HEK293 (cell line): ENCODE measurements at regions not wholly inside any gene's neighbourhood (a gene's known extent, or its start where the extent isn't known, plus 50 kb on each side); places are given as distances from the start of the nearest gene placed in this dataset.
A peak's percentile ranks its signal among the peaks of the same experiment; 100 is the strongest.

Experiments used
- CTCF ChIA-PET: fragments of 350-600 bp; formaldehyde crosslinking; extraction: SDS; loops from one replicate; lab custom pipeline; 2021; ENCODE audit warnings: antibody characterized with exemption; lab: Yijun Ruan, JAX
- POLR2A ChIA-PET: fragments of 300-600 bp; formaldehyde crosslinking; extraction: SDS; loops from one replicate; lab custom pipeline; 2020; ENCODE audit warnings: antibody characterized with exemption, inconsistent platforms; lab: Yijun Ruan, JAX
- H3K27ac ChIP-seq: fragments of 200-500 bp; sonication (Bioruptor generic); 2 replicates; pipeline ENCODE4 v1.5.1; 2014; ENCODE audit warnings: low read depth, low read length, control low read depth, inconsistent platforms; ENCODE audit errors: extremely low read depth
- H3K36me3 ChIP-seq, 2 experiments: fragments of 200-500 bp in 1 of 2; sonication (Bioruptor generic) in 1 of 2; 1 replicate in 1 of 2; 2 replicates in 1 of 2; pipeline ENCODE4 v1.5.1; 2014 to 2017; ENCODE audit warnings: inconsistent platforms in 2 of 2, low read length in 2 of 2; ENCODE audit not compliant: control insufficient read depth in 2 of 2, insufficient read depth in 1 of 2
- H3K4me1 ChIP-seq: fragments of 200-500 bp; sonication (Bioruptor generic); 2 replicates; pipeline ENCODE4 v1.5.1; 2014; ENCODE audit warnings: mild to moderate bottlenecking, low read length, inconsistent platforms; ENCODE audit not compliant: control insufficient read depth, insufficient read depth
- H3K4me3 ChIP-seq: 2 replicates; pipeline ENCODE4 v1.5.1; 2011; ENCODE audit warnings: low read depth, mild to moderate bottlenecking, control low read depth, low read length, moderate library complexity
- H3K9me3 ChIP-seq: fragments of 200-500 bp; sonication (Bioruptor generic); 2 replicates; pipeline ENCODE4 v1.5.1; 2014; ENCODE audit warnings: low read depth, low read length, inconsistent platforms; ENCODE audit not compliant: control insufficient read depth, insufficient read depth
- AEBP2 ChIP-seq: fragments of 450-650 bp; formaldehyde crosslinking; IDR thresholded peaks from 2 replicates; pipeline ENCODE4 v1.5.1; 2016; ENCODE audit warnings: missing biosample characterization, missing genetic modification characterization, borderline replicate concordance
- BCL11A ChIP-seq: fragments of 450-650 bp; formaldehyde crosslinking; IDR thresholded peaks from 2 replicates; pipeline ENCODE4 v1.5.1; 2016; ENCODE audit warnings: low read depth, missing biosample characterization, missing genetic modification characterization
- BCL11B ChIP-seq: fragments of 450-650 bp; formaldehyde crosslinking; IDR thresholded peaks from 2 replicates; pipeline ENCODE4 v1.5.1; 2016; ENCODE audit warnings: low read depth, missing biosample characterization, missing genetic modification characterization
- FEZF1 ChIP-seq: fragments of 450-650 bp; formaldehyde crosslinking; IDR thresholded peaks from 2 replicates; pipeline ENCODE4 v1.5.1; 2016; ENCODE audit warnings: missing biosample characterization, missing genetic modification characterization
- GLIS1 ChIP-seq: fragments of 450-650 bp; formaldehyde crosslinking; IDR thresholded peaks from 2 replicates; pipeline ENCODE4 v1.5.1; 2016; ENCODE audit warnings: missing biosample characterization, missing genetic modification characterization
- HOXD13 ChIP-seq: sonication (generic); formaldehyde crosslinking; IDR thresholded peaks from 2 replicates; pipeline ENCODE4 v1.8.0; 2022; ENCODE audit warnings: missing genetic modification reagents, borderline replicate concordance
- KLF8 ChIP-seq: fragments of 450-650 bp; formaldehyde crosslinking; IDR thresholded peaks from 2 replicates; pipeline ENCODE4 v1.5.1; 2016; ENCODE audit warnings: missing biosample characterization, missing genetic modification characterization
- KLF9 ChIP-seq: fragments of 450-650 bp; formaldehyde crosslinking; IDR thresholded peaks from 2 replicates; pipeline ENCODE4 v1.5.1; 2016; ENCODE audit warnings: missing biosample characterization, missing genetic modification characterization, low read depth
- SCRT1 ChIP-seq: fragments of 450-650 bp; formaldehyde crosslinking; IDR thresholded peaks from 2 replicates; pipeline ENCODE4 v1.5.1; 2016; ENCODE audit warnings: missing biosample characterization, missing genetic modification characterization, borderline replicate concordance
- SP3 ChIP-seq: fragments of 450-650 bp; formaldehyde crosslinking; IDR thresholded peaks from 2 replicates; pipeline ENCODE4 v1.5.1; 2016; ENCODE audit warnings: missing biosample characterization, missing genetic modification characterization
- TRIM28 ChIP-seq: IDR thresholded peaks from 2 replicates; pipeline ENCODE4 v1.6.1; 2011; ENCODE audit warnings: low read length, control low read depth, borderline replicate concordance
- ZBTB1 ChIP-seq: fragments of 450-650 bp; formaldehyde crosslinking; IDR thresholded peaks from 2 replicates; pipeline ENCODE4 v1.5.1; 2016; ENCODE audit warnings: missing biosample characterization, missing genetic modification characterization
- ZBTB20 ChIP-seq: fragments of 450-650 bp; formaldehyde crosslinking; IDR thresholded peaks from 2 replicates; pipeline ENCODE4 v1.5.1; 2016; ENCODE audit warnings: missing biosample characterization, missing genetic modification characterization
- ZBTB21 ChIP-seq: fragments of 450-650 bp; formaldehyde crosslinking; IDR thresholded peaks from 2 replicates; pipeline ENCODE4 v1.5.1; 2017; ENCODE audit warnings: missing biosample characterization, missing genetic modification characterization
- ZBTB49 ChIP-seq: fragments of 450-650 bp; formaldehyde crosslinking; IDR thresholded peaks from 2 replicates; pipeline ENCODE4 v1.5.1; 2016; ENCODE audit warnings: missing biosample characterization, missing genetic modification characterization, low read depth
- ZEB2 ChIP-seq: fragments of 450-650 bp; formaldehyde crosslinking; IDR thresholded peaks from 2 replicates; pipeline ENCODE4 v1.5.1; 2016; ENCODE audit warnings: missing biosample characterization, missing genetic modification characterization
- ZFP3 ChIP-seq: fragments of 450-650 bp; formaldehyde crosslinking; IDR thresholded peaks from 2 replicates; pipeline ENCODE4 v1.5.1; 2016; ENCODE audit warnings: low read depth, missing biosample characterization, missing genetic modification characterization
- ZFP37 ChIP-seq: fragments of 450-650 bp; formaldehyde crosslinking; IDR thresholded peaks from 2 replicates; pipeline ENCODE4 v1.5.1; 2016; ENCODE audit warnings: missing biosample characterization, missing genetic modification characterization
- ZNF138 ChIP-seq: fragments of 450-650 bp; formaldehyde crosslinking; IDR thresholded peaks from 2 replicates; pipeline ENCODE4 v1.5.1; 2016; ENCODE audit warnings: missing biosample characterization, missing genetic modification characterization, borderline replicate concordance
- ZNF155 ChIP-seq: fragments of 450-650 bp; formaldehyde crosslinking; IDR thresholded peaks from 2 replicates; pipeline ENCODE4 v1.5.1; 2016; ENCODE audit warnings: missing biosample characterization, missing genetic modification characterization
- ZNF184 ChIP-seq: fragments of 450-650 bp; IDR thresholded peaks from 2 replicates; pipeline ENCODE4 v1.5.1; 2018; ENCODE audit warnings: missing biosample characterization, mild to moderate bottlenecking, missing genetic modification characterization
- ZNF2 ChIP-seq: fragments of 450-650 bp; formaldehyde crosslinking; IDR thresholded peaks from 2 replicates; pipeline ENCODE4 v1.5.1; 2016; ENCODE audit warnings: missing biosample characterization, missing genetic modification characterization
- ZNF280D ChIP-seq: fragments of 450-650 bp; formaldehyde crosslinking; IDR thresholded peaks from 2 replicates; pipeline ENCODE4 v1.5.1; 2016; ENCODE audit warnings: missing biosample characterization, missing genetic modification characterization
- ZNF341 ChIP-seq: fragments of 450-650 bp; formaldehyde crosslinking; IDR thresholded peaks from 2 replicates; pipeline ENCODE4; 2016; ENCODE audit warnings: low read depth, missing biosample characterization, missing genetic modification characterization
- ZNF37A ChIP-seq: fragments of 450-650 bp; IDR thresholded peaks from 2 replicates; pipeline ENCODE4 v1.5.1; 2018; ENCODE audit warnings: missing biosample characterization, missing genetic modification characterization
- ZNF48 ChIP-seq: fragments of 450-650 bp; formaldehyde crosslinking; IDR thresholded peaks from 2 replicates; pipeline ENCODE4 v1.5.1; 2016; ENCODE audit warnings: missing biosample characterization, missing genetic modification characterization
- ZNF585B ChIP-seq: fragments of 450-650 bp; formaldehyde crosslinking; IDR thresholded peaks from 2 replicates; pipeline ENCODE4 v1.5.1; 2016; ENCODE audit warnings: missing biosample characterization, missing genetic modification characterization
- ZNF629 ChIP-seq: fragments of 450-650 bp; formaldehyde crosslinking; IDR thresholded peaks from 2 replicates; pipeline ENCODE4 v1.5.1; 2017; ENCODE audit warnings: missing biosample characterization, missing genetic modification characterization
- ZNF639 ChIP-seq: fragments of 450-650 bp; formaldehyde crosslinking; IDR thresholded peaks from 2 replicates; pipeline ENCODE4 v1.5.1; 2016; ENCODE audit warnings: missing biosample characterization, missing genetic modification characterization
- ZNF830 ChIP-seq: fragments of 450-650 bp; IDR thresholded peaks from 2 replicates; pipeline ENCODE4 v1.5.0; 2018; ENCODE audit warnings: missing biosample characterization, missing genetic modification characterization, low read depth, mild to moderate bottlenecking, moderate library complexity
- ZSCAN23 ChIP-seq: fragments of 450-650 bp; formaldehyde crosslinking; IDR thresholded peaks from 2 replicates; pipeline ENCODE4 v1.5.1; 2016; ENCODE audit warnings: missing biosample characterization, missing genetic modification characterization

DNA sequence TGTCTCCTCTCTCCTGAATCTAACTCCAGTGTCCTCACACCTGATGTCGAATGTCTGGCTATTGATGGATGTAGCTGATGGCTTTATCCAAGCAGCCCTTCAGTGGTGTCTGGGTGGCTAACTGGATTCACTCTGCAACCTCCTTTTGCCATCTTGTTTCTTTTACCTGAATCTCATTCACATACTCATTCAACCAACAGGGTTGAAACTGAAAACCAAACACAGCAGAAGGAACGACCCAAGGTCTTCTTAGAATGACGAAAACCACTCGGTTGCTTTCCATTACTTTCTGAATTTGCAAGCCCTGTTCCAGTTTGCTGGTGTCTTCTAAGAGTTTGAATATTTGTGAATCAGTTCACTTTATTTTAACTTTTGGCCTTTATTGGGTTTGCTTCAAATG is 424.3 kb upstream of the CXADR start:
- peaks cover 18% of the 10 kb centered on the region for H3K4me1 ChIP-seq
- TF ChIP-seq SP3 (tag by site-specific recombination) (no peak), ZFP3 (tag by site-specific recombination) (no peak), HOXD13 (CRISPR knock-in tag) (no peak), ZBTB20 (tag by site-specific recombination) (no peak), ZBTB21 (tag by site-specific recombination) (no peak), ZNF48 (tag by site-specific recombination) (no peak), ZBTB49 (no peak), ZNF585B (tag by site-specific recombination) (no peak), SCRT1 (tag by site-specific recombination) (no peak), ZNF830 (tag by site-specific recombination) (no peak), ZNF37A (tag by site-specific recombination) (no peak), ZNF2 (no peak), BCL11B (no peak), KLF9 (tag by site-specific recombination) (no peak), ZNF280D (tag by site-specific recombination) (no peak), ZNF341 (tag by site-specific recombination) (no peak), ZBTB1 (tag by site-specific recombination) (no peak)
- POLR2A ChIA-PET = no interaction called here
- H3K27ac ChIP-seq = peak overlapping the region; percentile 8; the same call in 1 of the 2 replicates
- no peaks in the 10 kb centered on the region for H3K9me3 ChIP-seq
- CTCF ChIA-PET = interaction anchor here (1.0 kb wide), 1 partner anchor 96 kb away, joined by 4 read pairs; no protein-coding TSS in a partner anchor
- no peak overlapping the region for H3K4me3 ChIP-seq
- no peaks in the 10 kb centered on the region for H3K36me3 ChIP-seq

- Histone ChIP-seq H3K4me3 (no peak overlapping the region), H3K27ac (0 out of 2 replicates have a peak overlapping the region, but pooled peaks have one; percentile 8), H3K36me3 (no peaks in the 10 kb centered on the region), H3K9me3 (no peaks in the 10 kb centered on the region), H3K4me1 (peaks cover 15% of the 10 kb centered on the region)
- ChIA-PET CTCF (interaction anchor here (1.0 kb wide), 1 partner anchor 96 kb away, joined by 4 read pairs; no protein-coding TSS in a partner anchor), POLR2A (no interaction called here)
- TF ChIP-seq ZNF184 (tag by site-specific recombination) = peak; percentile 48; the same call in 1 of the 2 replicates
- 0 out of 2 replicates have a peak, but pooled peaks have one; percentile 30 for TF ChIP-seq GLIS1 (tag by site-specific recombination)
- peak; percentile 90 for TF ChIP-seq FEZF1 (tag by site-specific recombination)
- no peak for TF ChIP-seq ZFP37 (tag by site-specific recombination)
- peak; percentile 54; the same call in 1 of the 2 replicates for TF ChIP-seq ZEB2 (tag by site-specific recombination)
- no peak for TF ChIP-seq ZNF155 (tag by site-specific recombination)
- TF ChIP-seq AEBP2 (tag by site-specific recombination) = no peak
- TF ChIP-seq BCL11A = peak; percentile 98
- TF ChIP-seq ZNF639 = no peak
- TF ChIP-seq TRIM28 = peak; percentile 69; the same call in 1 of the 2 replicates
- peak; percentile 78 for TF ChIP-seq ZSCAN23 (tag by site-specific recombination)
- peak; percentile 32; the same call in 1 of the 2 replicates for TF ChIP-seq ZNF629 (tag by site-specific recombination)
- peak; percentile 55 for TF ChIP-seq KLF8
- TF ChIP-seq ZNF138 (tag by site-specific recombination) = no peak
Measured at GRCh38 chr21:17089091-17089491, 423.8 kb upstream of the CXADR start.
